ENCODE measurements at regions not wholly inside any gene's neighbourhood (a gene's known extent, or its start where the extent isn't known, plus 50 kb on each side); places are given as distances from the start of the nearest gene placed in this dataset.

GRCh38 chr12:127619869-127620734 is 646.9 kb upstream of the TMEM132C start:
- TF ChIP-seq CTCF (IDR thresholded peaks at IDR 0.05; ENCODE audit: poor library complexity, severe bottlenecking), result no peak
- no peak for TF ChIP-seq POLR2AphosphoS5 (IDR thresholded peaks at IDR 0.05)
- TF ChIP-seq EZH2 (IDR thresholded peaks at IDR 0.05; ENCODE audit: borderline replicate concordance, insufficient read depth, low read length, poor library complexity, severe bottlenecking), result no peak
- TF ChIP-seq RAD21 (conservative IDR thresholded peaks at IDR 0.05), result no peak
- TF ChIP-seq EP300 (conservative IDR thresholded peaks at IDR 0.05; ENCODE audit: poor library complexity, severe bottlenecking), result no peak
- TF ChIP-seq REST (IDR thresholded peaks at IDR 0.05; ENCODE audit: borderline replicate concordance), result no peak
- TF ChIP-seq MXI1 (conservative IDR thresholded peaks at IDR 0.05; ENCODE audit: poor library complexity, severe bottlenecking), result no peak
- TF ChIP-seq SMC3 (conservative IDR thresholded peaks at IDR 0.05; ENCODE audit: poor library complexity), result no peak
- TF ChIP-seq TAF1 (IDR thresholded peaks at IDR 0.05; ENCODE audit: low read depth), result no peak
